Liver (tissue), 8 donors: ENCODE measurements at regions not wholly inside any gene's neighbourhood (a gene's known extent, or its start where the extent isn't known, plus 50 kb on each side); places are given as distances from the start of the nearest gene placed in this dataset.

Source experiments
- DNase-seq: peaks from one replicate; pipeline ENCODE4 v3.0.0-alpha.2; 2017; ENCODE audit warnings: low spot score
- H3K27ac ChIP-seq, 2 donors: one replicate each; pipeline ENCODE4 v1.7.0; 2013; ENCODE audit warnings: inconsistent platforms in 2 of 2, low read length in 2 of 2, control low read depth in 1 of 2, low read depth in 1 of 2, mild to moderate bottlenecking in 1 of 2
- H3K27me3 ChIP-seq, 4 donors: one replicate each; pipeline versions ENCODE4 v1.6.1 to v1.7.0; 2013; ENCODE audit warnings: low read length in 3 of 4, inconsistent platforms in 1 of 4, mild to moderate bottlenecking in 1 of 4, moderate library complexity in 1 of 4; ENCODE audit not compliant: control insufficient read depth in 4 of 4, insufficient read depth in 4 of 4
- H3K36me3 ChIP-seq, 4 donors: one replicate each; pipeline versions ENCODE4 v1.6.1 to v1.7.0; 2013; ENCODE audit warnings: low read length in 3 of 4, mild to moderate bottlenecking in 3 of 4, low read depth in 1 of 4, moderate library complexity in 1 of 4; ENCODE audit not compliant: control insufficient read depth in 4 of 4, insufficient read depth in 3 of 4
- H3K4me1 ChIP-seq, 4 donors: one replicate each; pipeline versions ENCODE4 v1.6.1 to v1.7.0; 2013; ENCODE audit warnings: low read length in 3 of 4, mild to moderate bottlenecking in 3 of 4, moderate library complexity in 1 of 4; ENCODE audit not compliant: control insufficient read depth in 4 of 4, insufficient read depth in 4 of 4
- H3K4me3 ChIP-seq, 3 donors: one replicate each; pipeline versions ENCODE4 v1.6.1 to v1.7.0; 2013; ENCODE audit warnings: low read length in 3 of 3, control low read depth in 1 of 3, low read depth in 1 of 3, mild to moderate bottlenecking in 1 of 3
- H3K9ac ChIP-seq, 2 donors: one replicate each; pipeline ENCODE4 v1.7.0; 2013; ENCODE audit warnings: low read length in 2 of 2, mild to moderate bottlenecking in 2 of 2, moderate library complexity in 2 of 2, control low read depth in 1 of 2, low read depth in 1 of 2
- H3K9me3 ChIP-seq, 4 donors: one replicate each; pipeline versions ENCODE4 v1.6.1 to v1.7.0; 2013; ENCODE audit warnings: low read length in 3 of 4; ENCODE audit not compliant: control insufficient read depth in 4 of 4
- ATF3 ChIP-seq: IDR thresholded peaks from 2 replicates; pipeline ENCODE4 v1.6.1; 2016; ENCODE audit warnings: antibody characterized with exemption
- CTCF ChIP-seq: fragments of 150-350 bp; IDR thresholded peaks from 2 replicates; pipeline ENCODE4 v1.5.1; 2017; ENCODE audit warnings: improper control_type of control experiment, low read depth, low read length; ENCODE audit not compliant: missing input control
- EGR1 ChIP-seq, 2 donors: IDR thresholded peaks; 2 replicates each; pipeline ENCODE4 v1.6.1; 2016 to 2018; ENCODE audit warnings: antibody characterized with exemption in 2 of 2, low read depth in 2 of 2
- FOXA1 ChIP-seq: IDR thresholded peaks from 2 replicates; pipeline ENCODE4 v1.6.1; 2016; ENCODE audit warnings: antibody characterized with exemption
- FOXA2 ChIP-seq: IDR thresholded peaks from 2 replicates; pipeline ENCODE4 v1.6.1; 2016; ENCODE audit warnings: antibody characterized with exemption
- GABPA ChIP-seq, 2 donors: IDR thresholded peaks in 1 of 2; conservative IDR thresholded peaks in 1 of 2; 2 replicates each; pipeline ENCODE4 v1.6.1; 2016; ENCODE audit warnings: antibody characterized with exemption in 2 of 2, mild to moderate bottlenecking in 1 of 2, moderate library complexity in 1 of 2
- HNF4A ChIP-seq, 2 donors: conservative IDR thresholded peaks; 2 replicates each; pipeline ENCODE4 v1.6.1; 2016; ENCODE audit warnings: antibody characterized with exemption in 2 of 2, mild to moderate bottlenecking in 2 of 2
- JUND ChIP-seq, 2 donors: IDR thresholded peaks; 2 replicates each; pipeline ENCODE4 v1.6.1; 2016; ENCODE audit warnings: antibody characterized with exemption in 2 of 2
- MAX ChIP-seq: IDR thresholded peaks from 2 replicates; pipeline ENCODE4 v1.6.1; 2016; ENCODE audit warnings: antibody characterized with exemption
- NR2F2 ChIP-seq: IDR thresholded peaks from 2 replicates; pipeline ENCODE4 v1.6.1; 2016; ENCODE audit warnings: antibody characterized with exemption
- REST ChIP-seq: IDR thresholded peaks from 2 replicates; pipeline ENCODE4 v1.6.1; 2016; ENCODE audit warnings: antibody characterized with exemption, mild to moderate bottlenecking
- RXRA ChIP-seq, 2 donors: IDR thresholded peaks; 2 replicates each; pipeline ENCODE4 v1.6.1; 2017 to 2018; ENCODE audit warnings: antibody characterized with exemption in 2 of 2, mild to moderate bottlenecking in 1 of 2
- SP1 ChIP-seq: IDR thresholded peaks from 2 replicates; pipeline ENCODE4 v1.6.1; 2018; ENCODE audit warnings: antibody characterized with exemption, mild to moderate bottlenecking
- TAF1 ChIP-seq: conservative IDR thresholded peaks from 2 replicates; pipeline ENCODE4 v1.6.1; 2016; ENCODE audit warnings: antibody characterized with exemption, mild to moderate bottlenecking
- YY1 ChIP-seq: IDR thresholded peaks from 2 replicates; pipeline ENCODE4 v1.6.1; 2016; ENCODE audit warnings: antibody characterized with exemption, mild to moderate bottlenecking
- ZBTB33 ChIP-seq: IDR thresholded peaks from 2 replicates; pipeline ENCODE4 v1.6.1; 2016; ENCODE audit warnings: antibody characterized with exemption
- WGBS: extraction: QIAGEN DNeasy Blood & Tissue Kit; methylation state at CpG from one replicate; pipeline ENCODE4 v1.1.7; 2013; 5-methylcytosine and 5-hydroxymethylcytosine counted together
- donor health status: healthy.
- donor health status: healthy.
- donor health status: healthy.
- donor health status: healthy.
- donor health status: healthy.

- no peak for TF ChIP-seq EGR1 (IDR thresholded peaks at IDR 0.05; ENCODE audit: low read depth in 2 of 2)
- TF ChIP-seq ATF3, result no peak
- no peak for TF ChIP-seq FOXA1
- TF ChIP-seq GABPA (IDR thresholded peaks at IDR 0.05 in 1 of 2, conservative IDR thresholded peaks at IDR 0.05 in 1 of 2), result no peak
- no peak for TF ChIP-seq HNF4A (conservative IDR thresholded peaks at IDR 0.05)
- peaks cover 0 to 3% (median 0%) of the 10 kb centered on the region in 4 donors for H3K27me3 ChIP-seq
- no peaks in the 10 kb centered on the region for H3K9me3 ChIP-seq
- DNase-seq, result no peak
- H3K4me3 ChIP-seq, result no peak overlapping the region
- H3K27ac ChIP-seq, result no peak overlapping the region
- H3K36me3 ChIP-seq, result no peaks in the 10 kb centered on the region
- no peak overlapping the region for H3K9ac ChIP-seq
- H3K4me1 ChIP-seq, result no peaks in the 10 kb centered on the region
Measured at GRCh38 chr3:31009881-31010280, 115.4 kb upstream of the GADL1 start.

GRCh38 chr3:31010491-31010890 lies 116.0 kb upstream of the GADL1 start:
- Histone ChIP-seq H3K27ac (no peak overlapping the region), H3K9ac (no peak overlapping the region), H3K36me3 (no peaks in the 10 kb centered on the region), H3K9me3 (no peaks in the 10 kb centered on the region), H3K4me3 (no peak overlapping the region), H3K4me1 (no peaks in the 10 kb centered on the region), H3K27me3 (no peaks in the 10 kb centered on the region)
- no peak for TF ChIP-seq EGR1 (IDR thresholded peaks at IDR 0.05; ENCODE audit: low read depth in 2 of 2)
- no peak for TF ChIP-seq FOXA1
- DNase-seq, result no peak
- WGBS, result 75% methylated on average over 2 of the region's 2 CpGs

GRCh38 chr3:31011380-31011779 lies 116.9 kb upstream of the GADL1 start:
- no peaks in the 10 kb centered on the region for H3K4me1 ChIP-seq
- H3K9ac ChIP-seq, result no peak overlapping the region
- H3K4me3 ChIP-seq, result no peak overlapping the region
- H3K36me3 ChIP-seq, result no peaks in the 10 kb centered on the region
- 41% methylated on average over 2 of the region's 2 CpGs for whole genome bisulfite sequencing
- H3K9me3 ChIP-seq, result no peaks in the 10 kb centered on the region
- no peak for TF ChIP-seq EGR1 (IDR thresholded peaks at IDR 0.05; ENCODE audit: low read depth in 2 of 2)
- DNase-seq, result peak; percentile 43
- no peaks in the 10 kb centered on the region for H3K27me3 ChIP-seq
- no peak overlapping the region for H3K27ac ChIP-seq

- Histone ChIP-seq H3K9me3 (no peaks in the 10 kb centered on the region), H3K9ac (no peak overlapping the region), H3K4me3 (no peak overlapping the region), H3K27ac (no peak overlapping the region), H3K4me1 (no peaks in the 10 kb centered on the region), H3K36me3 (no peaks in the 10 kb centered on the region), H3K27me3 (no peaks in the 10 kb centered on the region)
- DNase-seq, result no peak
- TF ChIP-seq REST (no peak), HNF4A (conservative IDR thresholded peaks at IDR 0.05) (no peak), JUND (IDR thresholded peaks at IDR 0.05) (no peak), FOXA1 (no peak), ATF3 (no peak), FOXA2 (no peak), CTCF (no peak), TAF1 (no peak), YY1 (no peak), MAX (no peak), ZBTB33 (no peak), EGR1 (IDR thresholded peaks at IDR 0.05; ENCODE audit: low read depth in 2 of 2) (no peak), NR2F2 (no peak), SP1 (no peak), RXRA (IDR thresholded peaks at IDR 0.05) (no peak), GABPA (IDR thresholded peaks at IDR 0.05 in 1 of 2, conservative IDR thresholded peaks at IDR 0.05 in 1 of 2) (no peak)
Measured at GRCh38 chr3:31013090-31013489, 118.6 kb upstream of the GADL1 start.
